ENCODE measurements at regions not wholly inside any gene's neighbourhood (a gene's known extent, or its start where the extent isn't known, plus 50 kb on each side); places are given as distances from the start of the nearest gene placed in this dataset.

DNA sequence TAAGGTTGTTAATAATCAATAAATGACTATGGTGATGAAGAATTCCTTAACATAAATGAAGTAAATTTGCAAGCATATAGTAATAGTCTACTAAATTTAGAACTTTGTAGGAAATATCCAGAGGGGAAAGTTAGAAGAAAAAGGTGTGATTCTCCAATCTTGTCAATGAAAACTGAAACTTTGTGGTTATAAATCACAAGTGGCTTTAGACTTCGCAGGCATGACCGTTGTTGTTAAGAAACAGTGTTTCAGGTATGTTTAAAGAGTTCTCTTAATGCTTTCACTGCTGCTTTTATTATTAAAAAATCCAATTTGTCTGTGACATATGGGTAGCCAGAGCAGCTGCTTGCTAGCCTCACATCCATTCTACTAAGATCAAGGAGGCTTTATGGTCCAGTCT is 475.6 kb upstream of the ADGRB3 start:
- no peak overlapping the region for H2AFZ ChIP-seq (ENCODE audit: low read depth, low read length)
- no peaks in the 10 kb centered on the region for H3K27me3 ChIP-seq (ENCODE audit: insufficient read depth, low read length, poor library complexity)
- no peaks in the 10 kb centered on the region for H3K36me3 ChIP-seq (ENCODE audit: insufficient read depth, low read length)
- no peak overlapping the region for H3K9ac ChIP-seq (ENCODE audit: low read depth, low read length)
- no peak for ATAC-seq (ENCODE audit: insufficient read depth, low read depth)
- no peak overlapping the region for H3K4me3 ChIP-seq (ENCODE audit: low read depth in 1 of 2, low read length in 2 of 2)
- no peak for DNase-seq
- peaks cover 2% of the 10 kb centered on the region for H3K9me3 ChIP-seq (ENCODE audit: insufficient read depth, low read length, severe bottlenecking)
- no peak overlapping the region for H3K27ac ChIP-seq (ENCODE audit: low read length)
- no peaks in the 10 kb centered on the region for H4K20me1 ChIP-seq (ENCODE audit: insufficient read depth, low read length)
- no peaks in the 10 kb centered on the region for H3K79me2 ChIP-seq (ENCODE audit: insufficient read depth, low read length)
- no peaks in the 10 kb centered on the region for H3K4me1 ChIP-seq (ENCODE audit: insufficient read depth, low read length)
- no peak overlapping the region for H3K4me2 ChIP-seq (ENCODE audit: insufficient read depth, low read length)
- TF ChIP-seq, protein P1, sequence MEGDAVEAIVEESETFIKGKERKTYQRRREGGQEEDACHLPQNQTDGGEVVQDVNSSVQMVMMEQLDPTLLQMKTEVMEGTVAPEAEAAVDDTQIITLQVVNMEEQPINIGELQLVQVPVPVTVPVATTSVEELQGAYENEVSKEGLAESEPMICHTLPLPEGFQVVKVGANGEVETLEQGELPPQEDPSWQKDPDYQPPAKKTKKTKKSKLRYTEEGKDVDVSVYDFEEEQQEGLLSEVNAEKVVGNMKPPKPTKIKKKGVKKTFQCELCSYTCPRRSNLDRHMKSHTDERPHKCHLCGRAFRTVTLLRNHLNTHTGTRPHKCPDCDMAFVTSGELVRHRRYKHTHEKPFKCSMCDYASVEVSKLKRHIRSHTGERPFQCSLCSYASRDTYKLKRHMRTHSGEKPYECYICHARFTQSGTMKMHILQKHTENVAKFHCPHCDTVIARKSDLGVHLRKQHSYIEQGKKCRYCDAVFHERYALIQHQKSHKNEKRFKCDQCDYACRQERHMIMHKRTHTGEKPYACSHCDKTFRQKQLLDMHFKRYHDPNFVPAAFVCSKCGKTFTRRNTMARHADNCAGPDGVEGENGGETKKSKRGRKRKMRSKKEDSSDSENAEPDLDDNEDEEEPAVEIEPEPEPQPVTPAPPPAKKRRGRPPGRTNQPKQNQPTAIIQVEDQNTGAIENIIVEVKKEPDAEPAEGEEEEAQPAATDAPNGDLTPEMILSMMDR (IDR thresholded peaks at IDR 0.05; ENCODE audit: borderline replicate concordance, extremely low read depth, low read length, poor library complexity, severe bottlenecking): no peak
- no peak for TF ChIP-seq EZH2 (IDR thresholded peaks at IDR 0.05; ENCODE audit: borderline replicate concordance, low read depth, low read length, severe bottlenecking)

DNA sequence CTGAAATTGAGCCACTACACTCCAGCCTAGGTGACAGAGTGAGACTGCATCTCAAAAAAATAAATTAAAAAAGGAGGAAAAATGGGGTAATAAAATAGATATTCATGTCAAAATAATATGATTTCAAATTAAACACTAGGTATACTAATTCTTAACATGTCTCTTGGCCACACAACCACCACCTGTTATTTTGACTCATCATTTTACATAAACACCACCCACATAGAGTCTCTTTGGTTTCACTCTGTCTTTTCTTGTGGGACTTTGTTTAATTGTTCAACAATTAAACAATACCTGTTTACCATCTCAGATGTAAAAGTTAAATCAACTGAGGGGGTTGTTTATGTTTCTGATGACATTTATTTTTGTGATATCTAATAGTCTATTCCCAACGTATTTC is 476.8 kb upstream of the ADGRB3 start:
- Histone ChIP-seq H3K4me1 (ENCODE audit: insufficient read depth, low read length) (no peaks in the 10 kb centered on the region), H2AFZ (ENCODE audit: low read depth, low read length) (no peak overlapping the region), H3K27ac (ENCODE audit: low read length) (no peak overlapping the region)

DNA sequence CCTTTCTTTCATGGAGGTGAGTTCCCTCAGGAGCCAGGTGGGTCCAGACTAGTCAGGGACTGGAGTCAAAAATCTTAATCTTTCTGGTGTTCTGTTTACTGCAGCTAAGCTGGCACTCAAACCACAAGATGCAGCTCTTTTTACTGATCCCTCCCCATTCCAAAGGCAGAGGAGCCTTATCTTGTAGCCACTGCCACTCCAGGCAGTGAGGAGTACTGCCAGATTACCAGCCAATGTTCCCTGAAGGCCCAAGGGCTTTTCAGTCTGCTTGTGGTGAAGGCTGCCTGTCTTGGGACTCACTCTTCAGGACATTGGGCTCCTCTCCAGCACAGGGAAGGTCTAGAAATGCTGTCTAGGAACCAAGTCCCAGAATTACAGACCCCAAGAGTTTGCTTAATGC is 490.4 kb upstream of the ADGRB3 start:
- Histone ChIP-seq H3K4me3 (ENCODE audit: low read depth in 1 of 2, low read length in 2 of 2) (no peak overlapping the region), H2AFZ (ENCODE audit: low read depth, low read length) (no peak overlapping the region), H3K9me3 (ENCODE audit: insufficient read depth, low read length, severe bottlenecking) (no peaks in the 10 kb centered on the region), H3K79me2 (ENCODE audit: insufficient read depth, low read length) (no peaks in the 10 kb centered on the region), H4K20me1 (ENCODE audit: insufficient read depth, low read length) (no peaks in the 10 kb centered on the region), H3K36me3 (ENCODE audit: insufficient read depth, low read length) (no peaks in the 10 kb centered on the region), H3K9ac (ENCODE audit: low read depth, low read length) (no peak overlapping the region), H3K4me1 (ENCODE audit: insufficient read depth, low read length) (no peaks in the 10 kb centered on the region), H3K4me2 (ENCODE audit: insufficient read depth, low read length) (no peak overlapping the region), H3K27ac (ENCODE audit: low read length) (no peak overlapping the region), H3K27me3 (ENCODE audit: insufficient read depth, low read length, poor library complexity) (no peaks in the 10 kb centered on the region)
- DNase-seq (no peak), ATAC-seq (ENCODE audit: insufficient read depth, low read depth) (no peak)
- no peak for TF ChIP-seq EZH2 (IDR thresholded peaks at IDR 0.05; ENCODE audit: borderline replicate concordance, low read depth, low read length, severe bottlenecking)
- TF ChIP-seq, protein P1 (IDR thresholded peaks at IDR 0.05; ENCODE audit: borderline replicate concordance, extremely low read depth, low read length, poor library complexity, severe bottlenecking): no peak

More for the DNA sequence above, 476.8 kb upstream of the ADGRB3 start:
- Histone ChIP-seq H3K79me2 (ENCODE audit: insufficient read depth, low read length) (no peaks in the 10 kb centered on the region), H4K20me1 (ENCODE audit: insufficient read depth, low read length) (no peaks in the 10 kb centered on the region), H3K27me3 (ENCODE audit: insufficient read depth, low read length, poor library complexity) (no peaks in the 10 kb centered on the region), H3K9ac (ENCODE audit: low read depth, low read length) (no peak overlapping the region), H3K36me3 (ENCODE audit: insufficient read depth, low read length) (no peaks in the 10 kb centered on the region), H3K4me3 (ENCODE audit: low read depth in 1 of 2, low read length in 2 of 2) (no peak overlapping the region), H3K9me3 (ENCODE audit: insufficient read depth, low read length, severe bottlenecking) (peaks cover 2% of the 10 kb centered on the region), H3K4me2 (ENCODE audit: insufficient read depth, low read length) (no peak overlapping the region)
- ATAC-seq (ENCODE audit: insufficient read depth, low read depth) (no peak), DNase-seq (no peak)
- no peak for TF ChIP-seq EZH2 (IDR thresholded peaks at IDR 0.05; ENCODE audit: borderline replicate concordance, low read depth, low read length, severe bottlenecking)
- TF ChIP-seq, protein P1 (IDR thresholded peaks at IDR 0.05; ENCODE audit: borderline replicate concordance, extremely low read depth, low read length, poor library complexity, severe bottlenecking): no peak

DNA sequence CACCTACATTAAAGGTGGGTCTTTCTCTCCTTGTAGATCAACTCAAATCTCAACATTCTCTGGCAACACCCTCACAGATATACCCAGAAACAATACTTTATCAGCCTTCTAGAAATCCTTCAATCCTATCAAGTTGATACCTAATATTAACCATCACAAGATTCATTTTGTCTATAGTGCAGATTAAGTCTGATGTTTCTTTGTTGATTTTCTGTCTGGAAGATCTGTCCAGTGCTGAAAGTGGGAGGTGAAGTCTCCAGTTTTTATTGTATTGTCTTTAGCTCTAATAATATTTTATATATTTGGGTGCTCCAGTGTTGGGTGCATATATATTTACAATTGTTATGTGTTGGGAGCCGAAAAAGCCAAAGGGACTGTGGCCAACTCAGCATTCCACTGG is 493.9 kb upstream of the ADGRB3 start:
- no peak overlapping the region for H3K27ac ChIP-seq (ENCODE audit: low read length)
- H3K4me3 ChIP-seq (ENCODE audit: low read depth in 1 of 2, low read length in 2 of 2): no peak overlapping the region
- H3K4me2 ChIP-seq (ENCODE audit: insufficient read depth, low read length): no peak overlapping the region
- TF ChIP-seq, protein P1 (IDR thresholded peaks at IDR 0.05; ENCODE audit: borderline replicate concordance, extremely low read depth, low read length, poor library complexity, severe bottlenecking): no peak
- no peak for TF ChIP-seq EZH2 (IDR thresholded peaks at IDR 0.05; ENCODE audit: borderline replicate concordance, low read depth, low read length, severe bottlenecking)
- no peaks in the 10 kb centered on the region for H3K36me3 ChIP-seq (ENCODE audit: insufficient read depth, low read length)
- H2AFZ ChIP-seq (ENCODE audit: low read depth, low read length): no peak overlapping the region
- DNase-seq (no peak), ATAC-seq (ENCODE audit: insufficient read depth, low read depth) (no peak)
- no peaks in the 10 kb centered on the region for H3K4me1 ChIP-seq (ENCODE audit: insufficient read depth, low read length)
- H3K79me2 ChIP-seq (ENCODE audit: insufficient read depth, low read length): no peaks in the 10 kb centered on the region
- no peaks in the 10 kb centered on the region for H3K9me3 ChIP-seq (ENCODE audit: insufficient read depth, low read length, severe bottlenecking)
- no peak overlapping the region for H3K9ac ChIP-seq (ENCODE audit: low read depth, low read length)
- H3K27me3 ChIP-seq (ENCODE audit: insufficient read depth, low read length, poor library complexity): no peaks in the 10 kb centered on the region
- H4K20me1 ChIP-seq (ENCODE audit: insufficient read depth, low read length): no peaks in the 10 kb centered on the region
